EH (cell line): ENCODE measurements at regions not wholly inside any gene's neighbourhood (a gene's known extent, or its start where the extent isn't known, plus 50 kb on each side); places are given as distances from the start of the nearest gene placed in this dataset.
A peak's percentile ranks its signal among the peaks of the same experiment; 100 is the strongest.

ENCODE experiments used
- DNase-seq: peaks from one replicate; pipeline ENCODE4 v3.0.0-alpha.2; 2015; ENCODE audit warnings: low read depth

DNA sequence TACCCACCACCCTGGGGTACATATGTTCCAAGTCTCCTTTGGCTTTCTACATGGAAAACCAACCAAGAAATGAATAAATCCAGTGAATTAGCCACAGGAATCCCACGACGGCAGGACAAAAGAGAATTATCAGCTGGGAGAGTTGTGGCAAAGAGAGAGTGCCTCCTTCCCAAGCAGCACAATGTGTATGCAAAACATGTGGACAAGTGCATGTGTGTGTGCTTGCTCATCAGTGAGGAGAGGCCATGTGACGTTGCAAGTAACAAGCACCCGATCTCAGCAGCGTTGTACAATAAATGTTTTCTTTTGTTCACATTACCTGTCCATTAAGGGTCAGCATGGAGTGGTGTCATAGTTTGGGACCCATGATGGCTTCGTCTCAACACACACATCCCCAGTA lies 50.0 kb upstream of the EMX2 start:
- no peak for DNase-seq

DNA sequence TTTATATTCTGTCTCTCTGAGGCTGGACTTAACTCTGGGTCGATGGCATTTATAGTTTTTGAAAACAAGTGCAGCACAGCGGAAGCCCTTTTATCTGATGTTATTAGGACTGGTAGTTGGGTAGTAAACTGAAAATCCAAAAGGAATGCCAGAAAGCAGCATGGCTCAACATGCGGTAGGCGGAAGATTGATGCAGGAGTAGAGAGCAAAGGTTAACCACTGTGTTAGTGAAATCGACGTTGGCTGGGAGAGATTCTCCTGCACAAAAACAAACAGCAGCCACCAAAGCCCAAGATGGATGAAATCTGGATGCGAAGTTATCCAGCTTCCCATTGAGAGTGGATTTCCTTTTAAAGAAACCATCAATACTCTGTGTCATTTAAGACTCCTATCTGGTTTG lies 54.5 kb upstream of the EMX2 start:
- no peak for DNase-seq

GRCh38 chr10:117486606-117487005 lies 55.9 kb upstream of the EMX2 start:
- no peak for DNase-seq

- DNase-seq = no peak
These were observed 59.4 kb upstream of the EMX2 start for GRCh38 chr10:117483056-117483590.

GRCh38 chr10:117481011-117481410 lies 61.5 kb upstream of the EMX2 start:
- peak; percentile 24 for DNase-seq

DNA sequence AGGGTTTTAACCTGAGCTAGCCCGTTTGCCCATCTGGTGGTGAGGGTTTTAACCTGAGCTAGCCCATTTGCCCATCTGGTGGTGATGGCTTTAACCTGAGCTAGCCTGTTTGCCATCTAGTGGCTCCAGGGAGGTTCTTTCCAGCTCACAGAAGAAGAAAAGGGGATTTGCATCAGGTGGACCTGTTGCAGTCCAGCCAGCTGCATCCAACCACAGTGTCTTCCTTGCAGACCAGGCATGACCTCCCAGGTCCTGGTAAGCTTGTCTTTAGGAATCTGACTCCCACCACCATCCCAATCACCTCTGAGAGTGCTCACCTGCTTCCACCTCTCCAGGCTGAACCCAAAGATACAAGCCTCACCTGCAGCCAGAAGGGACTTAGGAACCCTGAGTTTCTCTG lies 62.4 kb upstream of the EMX2 start:
- DNase-seq = no peak

GRCh38 chr10:117477961-117478670 lies 64.4 kb upstream of the EMX2 start:
- peak; percentile 88 for DNase-seq

DNA sequence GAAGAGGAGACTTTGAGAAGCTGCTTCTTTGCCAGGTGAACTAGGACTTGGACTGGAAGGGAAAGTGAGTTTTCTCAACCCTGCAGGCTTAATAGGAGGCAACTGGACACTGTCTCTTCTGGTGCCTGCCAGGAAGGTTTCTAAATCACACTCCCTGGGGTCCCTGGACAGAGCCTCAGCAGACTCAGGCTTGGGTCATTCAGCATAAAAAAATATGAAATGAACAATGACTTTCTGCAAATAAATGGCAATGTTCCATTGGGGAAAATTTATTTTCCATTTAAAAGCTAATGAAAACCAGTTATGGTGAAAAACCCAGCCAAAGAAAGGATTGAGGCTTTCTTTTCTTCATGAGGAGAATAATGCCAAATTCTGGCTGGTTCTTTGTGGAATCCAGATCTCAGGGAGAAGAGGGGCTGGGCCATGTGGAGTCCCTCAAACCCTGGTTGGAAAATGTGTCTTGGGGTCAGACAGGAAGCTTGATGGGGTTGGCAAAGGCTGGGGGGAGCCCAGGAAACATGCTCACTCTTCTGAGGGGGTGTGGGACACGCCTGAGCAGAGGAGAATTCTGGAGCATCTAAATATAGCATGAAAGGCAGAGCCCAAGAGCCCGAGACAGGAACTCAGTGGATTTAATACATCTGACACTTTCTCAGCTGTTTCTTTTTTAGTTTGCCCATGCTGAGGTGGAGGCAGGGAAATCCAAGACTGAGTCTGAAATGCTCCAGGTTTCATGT lies 65.2 kb upstream of the EMX2 start:
- DNase-seq = no peak

DNA sequence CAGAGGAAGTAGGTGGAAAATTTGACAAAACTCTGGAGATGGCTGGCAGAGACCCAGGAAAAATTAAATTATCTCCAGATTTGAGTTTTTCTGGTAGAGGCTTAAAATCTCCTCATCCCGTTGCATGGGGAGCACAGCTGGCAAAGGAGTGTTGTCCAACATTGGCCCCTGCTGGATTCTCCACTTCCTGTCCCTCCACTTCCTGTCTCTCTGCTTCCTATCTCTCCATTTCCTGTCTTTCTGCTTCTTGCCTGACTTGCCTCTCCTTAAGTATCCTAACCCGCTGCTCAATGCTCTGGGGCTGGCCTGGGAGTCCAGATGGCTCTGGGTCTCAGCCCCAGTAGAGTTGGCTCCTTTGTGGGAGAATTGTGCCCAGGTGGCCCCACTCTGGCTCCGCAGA lies 65.8 kb upstream of the EMX2 start:
- DNase-seq = no peak

- peak; percentile 60 for DNase-seq
These were observed 66.3 kb upstream of the EMX2 start for GRCh38 chr10:117476281-117476680.

- no peak for DNase-seq
These were observed 69.7 kb upstream of the EMX2 start for GRCh38 chr10:117472872-117473271.

DNA sequence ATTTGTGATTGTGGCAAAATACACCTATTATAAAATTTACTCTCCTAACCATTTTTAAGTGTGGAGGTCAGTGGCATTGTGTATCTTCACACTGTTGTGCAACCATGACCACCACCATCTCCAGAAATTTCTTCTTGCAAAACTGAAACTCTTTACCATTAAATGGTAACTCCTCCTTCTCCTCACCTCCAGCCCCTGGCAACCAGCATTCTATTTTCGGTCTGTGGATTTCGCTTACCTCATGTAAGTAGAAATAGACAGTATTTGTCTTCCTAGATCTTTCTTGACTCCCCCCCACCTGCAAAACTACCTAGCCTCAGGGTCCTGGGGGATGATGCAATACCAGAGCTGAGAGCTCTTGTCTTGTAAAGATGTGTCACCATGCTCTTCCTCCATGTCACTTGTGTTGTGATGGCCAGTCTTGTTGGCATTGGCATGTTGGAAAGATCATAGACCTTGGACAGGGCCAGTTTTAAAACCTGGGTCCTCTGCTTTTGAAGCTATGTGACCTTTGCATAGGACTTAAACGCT lies 71.1 kb upstream of the EMX2 start:
- DNase-seq = no peak

DNA sequence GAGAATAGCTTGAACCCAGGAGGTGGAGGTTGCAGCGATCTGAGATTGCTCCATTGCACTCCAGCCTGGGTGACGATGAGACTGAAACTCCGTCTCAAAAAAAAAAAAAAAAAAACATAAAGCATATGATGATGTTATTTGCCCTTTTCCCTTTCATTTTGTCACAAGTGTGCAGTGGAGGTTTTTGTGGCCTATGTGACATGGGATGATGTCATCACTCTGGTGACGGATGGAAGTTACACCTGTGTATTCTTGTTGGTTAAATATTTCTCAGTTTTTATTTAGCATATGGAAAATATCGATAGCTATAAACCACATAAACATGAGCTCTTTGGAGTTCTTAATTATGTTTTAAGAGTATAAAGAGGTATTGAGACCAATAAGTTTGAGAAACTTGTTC lies 71.8 kb upstream of the EMX2 start:
- DNase-seq = no peak

DNA sequence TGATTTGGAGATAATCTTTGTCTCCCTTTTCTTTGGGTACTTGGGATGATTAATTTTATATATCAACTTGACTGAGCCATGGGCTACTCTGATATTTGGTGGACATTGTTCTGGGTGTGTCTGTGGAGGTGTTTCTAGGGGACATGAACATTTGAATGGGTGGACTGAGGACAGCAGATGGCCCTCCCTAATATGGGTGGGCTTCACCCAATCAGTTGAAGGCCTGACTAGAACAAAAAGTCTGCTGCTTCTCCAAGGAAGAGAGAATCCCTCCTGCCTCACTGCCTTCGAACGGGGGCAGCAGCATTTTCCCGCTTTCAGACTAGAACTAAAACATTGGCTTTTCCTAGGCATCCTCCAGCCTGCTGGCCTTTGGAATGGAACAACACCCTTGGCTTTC lies 73.9 kb upstream of the EMX2 start:
- no peak for DNase-seq

- peak; percentile 19 for DNase-seq
These were observed 78.4 kb upstream of the EMX2 start for GRCh38 chr10:117464176-117464575.

DNA sequence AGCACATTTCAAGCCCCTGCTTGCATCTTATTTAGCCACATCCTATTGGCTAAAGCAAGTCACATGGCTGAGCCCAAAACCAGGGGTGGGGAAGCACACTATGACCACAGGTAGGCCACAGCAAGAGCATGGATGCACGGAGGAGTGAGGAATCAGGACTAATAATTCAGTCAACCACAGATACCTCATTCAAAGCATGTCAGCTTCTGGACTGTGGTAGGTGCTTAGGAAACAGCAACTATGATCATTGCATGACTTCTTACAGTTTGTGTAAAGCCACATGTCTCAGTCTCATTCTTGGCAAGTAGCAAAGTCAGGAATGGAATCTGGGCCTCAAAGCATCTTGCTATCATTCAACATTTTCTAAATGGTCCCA lies 79.0 kb upstream of the EMX2 start:
- DNase-seq = peak; percentile 49

DNA sequence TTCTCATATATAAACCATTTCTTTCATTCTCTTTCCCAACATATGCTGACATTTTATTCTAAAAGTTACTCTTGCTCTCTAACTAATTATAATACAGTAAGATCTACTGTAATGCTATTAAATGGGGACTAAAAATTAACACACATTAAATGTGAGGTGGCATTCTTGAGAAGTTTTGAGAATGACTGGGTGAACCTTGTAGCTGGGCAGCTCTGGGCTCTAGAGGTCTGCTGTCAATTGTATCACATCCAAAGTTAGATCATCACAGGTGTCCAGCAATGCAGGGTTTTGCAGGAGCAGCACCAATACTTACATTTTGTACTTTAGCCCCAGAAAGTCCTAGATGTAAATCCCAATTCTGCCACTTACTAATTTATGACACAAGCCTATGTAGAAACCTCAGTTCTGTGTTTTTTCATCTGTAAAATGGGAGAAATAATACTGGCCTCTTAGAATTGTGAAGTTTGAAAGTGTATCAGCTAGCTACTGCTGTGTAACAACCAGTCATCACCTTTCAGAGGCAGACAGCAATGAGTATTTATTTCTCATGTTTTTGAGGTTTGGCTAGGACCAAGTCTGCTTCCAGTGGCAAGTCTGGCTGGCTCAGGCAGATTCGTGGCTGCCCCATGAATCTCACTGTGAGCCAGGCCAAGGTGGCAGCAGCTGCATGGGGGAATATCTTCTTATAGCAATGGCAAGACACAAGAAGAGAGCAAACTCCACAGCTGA lies 79.6 kb upstream of the EMX2 start:
- DNase-seq = peak; percentile 54

DNA sequence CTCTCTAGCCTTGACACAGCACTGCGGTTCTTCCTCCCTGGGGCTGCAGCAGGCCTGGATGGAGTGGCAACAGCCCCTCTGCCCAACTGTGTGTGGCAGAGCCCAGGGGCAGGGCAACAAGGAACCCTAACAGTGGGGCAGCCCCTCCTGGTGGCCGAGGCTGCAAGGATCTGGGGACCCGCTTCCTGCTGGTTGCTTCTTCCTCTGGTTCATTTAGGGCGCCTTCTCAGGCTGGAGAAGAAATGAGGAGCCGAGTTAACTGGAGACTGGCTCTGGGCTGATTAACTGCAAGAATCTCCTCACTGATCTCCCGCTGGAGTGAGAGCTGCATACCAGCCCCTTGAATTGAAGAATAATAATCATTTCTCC lies 80.1 kb upstream of the EMX2 start:
- DNase-seq = peak; percentile 61

GRCh38 chr10:117461766-117462423 lies 80.7 kb upstream of the EMX2 start:
- DNase-seq = peak; percentile 99

GRCh38 chr10:117460846-117461765 lies 81.4 kb upstream of the EMX2 start:
- DNase-seq = peak; percentile 95

- DNase-seq = no peak
These were observed 83.3 kb upstream of the PDZD8 start for GRCh38 chr10:117458571-117458970.
